IMR-90 (cell line): ENCODE measurements at regions not wholly inside any gene's neighbourhood (a gene's known extent, or its start where the extent isn't known, plus 50 kb on each side); places are given as distances from the start of the nearest gene placed in this dataset.

Source experiments
- ATAC-seq: fragments of 200-7000 bp; cut with Tn5 transposase; 2 replicates; pipeline ENCODE4 v1.9.1; 2020; ENCODE audit warnings: low read depth, mild to moderate bottlenecking, moderate library complexity
- BruUV-seq: library from RNA; stranded (reverse); fragments of 400-500 nt; replicated peaks from 2 replicates; lab custom pipeline; 2021; lab: Mats Ljungman, UMichigan
- CTCF ChIA-PET: fragments of 300-600 bp; formaldehyde crosslinking; extraction: SDS; loops from one replicate; lab custom pipeline; 2021; ENCODE audit warnings: antibody characterized with exemption; lab: Yijun Ruan, JAX
- POLR2A ChIA-PET: fragments of 300-600 bp; sonication (Branson Sonifier 250); formaldehyde crosslinking; loops from one replicate; lab custom pipeline; 2022; ENCODE audit warnings: antibody characterized with exemption; ENCODE audit not compliant: unreplicated experiment; lab: Charles Lee
- DNase-seq: peaks from one replicate; pipeline ENCODE4 v3.0.0; 2013
- H2AFZ ChIP-seq: replicated peaks from 2 replicates; pipeline ENCODE3; 2013; ENCODE audit warnings: low read length, mild to moderate bottlenecking; ENCODE audit not compliant: poor library complexity
- H2AK5ac ChIP-seq: 2 replicates; pipeline ENCODE4 v1.6.1; 2013; ENCODE audit warnings: low read depth, low read length, inconsistent platforms
- H2AK9ac ChIP-seq: replicated peaks from 2 replicates; pipeline ENCODE3; 2013; ENCODE audit warnings: mild to moderate bottlenecking, low read depth, low read length, moderate library complexity; ENCODE audit not compliant: poor library complexity
- H2BK120ac ChIP-seq: 2 replicates; pipeline ENCODE4 v1.6.1; 2013; ENCODE audit warnings: low read depth, low read length, inconsistent platforms
- H2BK15ac ChIP-seq: 3 replicates; pipeline ENCODE4 v1.6.1; 2013; ENCODE audit warnings: low read depth, low read length, inconsistent platforms
- H2BK20ac ChIP-seq: 2 replicates; pipeline ENCODE4 v1.6.1; 2013; ENCODE audit warnings: low read depth, mild to moderate bottlenecking, inconsistent platforms, low read length, moderate library complexity
- H2BK5ac ChIP-seq: 2 replicates; pipeline ENCODE4 v1.6.1; 2013; ENCODE audit warnings: mild to moderate bottlenecking, low read depth, low read length, inconsistent platforms; ENCODE audit not compliant: poor library complexity, severe bottlenecking
- H3K14ac ChIP-seq: replicated peaks from 2 replicates; pipeline ENCODE4 v1.6.1; 2013; ENCODE audit warnings: low read depth, low read length, inconsistent platforms
- H3K18ac ChIP-seq: 2 replicates; pipeline ENCODE4 v1.6.1; 2013; ENCODE audit warnings: low read depth, low read length, control low read depth
- H3K23ac ChIP-seq: 2 replicates; pipeline ENCODE4 v1.6.1; 2013; ENCODE audit warnings: low read depth, low read length, inconsistent platforms
- H3K27ac ChIP-seq: 2 replicates; pipeline ENCODE4 v1.5.1; 2013; ENCODE audit warnings: mild to moderate bottlenecking, control low read depth, low read length; ENCODE audit not compliant: insufficient read depth
- H3K27me3 ChIP-seq: 2 replicates; pipeline ENCODE4 v1.6.1; 2013; ENCODE audit warnings: low read length; ENCODE audit not compliant: control insufficient read depth, insufficient read depth
- H3K36me3 ChIP-seq: 2 replicates; pipeline ENCODE4 v1.6.1; 2013; ENCODE audit warnings: low read length, mixed read lengths; ENCODE audit not compliant: control insufficient read depth, insufficient read depth
- H3K4ac ChIP-seq: 2 replicates; pipeline ENCODE4 v1.6.1; 2013; ENCODE audit warnings: low read depth, low read length, inconsistent platforms
- H3K4me1 ChIP-seq: 2 replicates; pipeline ENCODE4 v1.6.1; 2013; ENCODE audit warnings: low read length, mixed read lengths; ENCODE audit not compliant: control insufficient read depth, insufficient read depth
- H3K4me2 ChIP-seq: 2 replicates; pipeline ENCODE4 v1.6.1; 2013; ENCODE audit warnings: low read depth, mild to moderate bottlenecking, control low read depth, low read length, moderate library complexity
- H3K4me3 ChIP-seq: 2 replicates; pipeline ENCODE4 v1.5.1; 2013; ENCODE audit warnings: low read depth, mild to moderate bottlenecking, control low read depth, low read length, moderate library complexity; ENCODE audit not compliant: insufficient read depth
- H3K56ac ChIP-seq: 2 replicates; pipeline ENCODE4 v1.6.1; 2013; ENCODE audit warnings: low read length, inconsistent platforms; ENCODE audit not compliant: insufficient read depth; ENCODE audit errors: extremely low read depth
- H3K79me1 ChIP-seq, 2 experiments: 2 replicates each; pipeline ENCODE4 v1.6.1; 2013; ENCODE audit warnings: low read length in 2 of 2, inconsistent platforms in 1 of 2, low read depth in 1 of 2
- H3K9ac ChIP-seq: 2 replicates; pipeline ENCODE4 v1.6.1; 2013; ENCODE audit warnings: low read depth, low read length, control low read depth
- H3K9me1 ChIP-seq: 2 replicates; pipeline ENCODE4 v1.6.1; 2013; ENCODE audit warnings: low read length, inconsistent platforms; ENCODE audit not compliant: insufficient read depth
- H3K9me3 ChIP-seq: 2 replicates; pipeline ENCODE4 v1.6.1; 2013; ENCODE audit warnings: low read length; ENCODE audit not compliant: control insufficient read depth, insufficient read depth
- H4K20me1 ChIP-seq: 2 replicates; pipeline ENCODE4 v1.6.1; 2013; ENCODE audit warnings: low read length, inconsistent platforms; ENCODE audit not compliant: insufficient read depth
- H4K5ac ChIP-seq: 2 replicates; pipeline ENCODE4 v1.6.1; 2013; ENCODE audit warnings: mild to moderate bottlenecking, low read depth, low read length, control low read depth
- H4K8ac ChIP-seq, 2 experiments: 2 replicates each; pipeline ENCODE4 v1.6.1; 2013; ENCODE audit warnings: low read depth in 2 of 2, low read length in 2 of 2, control low read depth in 1 of 2, inconsistent platforms in 1 of 2
- H4K91ac ChIP-seq: 2 replicates; pipeline ENCODE4 v1.6.1; 2013; ENCODE audit warnings: low read depth, low read length, inconsistent platforms; ENCODE audit not compliant: insufficient read depth
- CHD1 ChIP-seq: IDR thresholded peaks from 2 replicates; pipeline ENCODE4 v1.6.1; 2012; ENCODE audit warnings: low read depth, low read length, improper control_type of control experiment
- CTCF ChIP-seq: conservative IDR thresholded peaks from 2 replicates; pipeline ENCODE4 v1.5.1; 2012; ENCODE audit warnings: mild to moderate bottlenecking, low read depth, low read length, improper control_type of control experiment
- FOS ChIP-seq: fragments of 150-350 bp; IDR thresholded peaks from 2 replicates; pipeline ENCODE4 v1.6.1; 2016; ENCODE audit warnings: low read depth, low read length
- MAFK ChIP-seq: IDR thresholded peaks from 2 replicates; pipeline ENCODE4 v1.6.1; 2012; ENCODE audit warnings: low read depth, low read length, improper control_type of control experiment
- MAZ ChIP-seq: IDR thresholded peaks from 2 replicates; pipeline ENCODE4 v1.6.1; 2012; ENCODE audit warnings: low read depth, mild to moderate bottlenecking, low read length, improper control_type of control experiment, moderate library complexity, borderline replicate concordance
- RAD21 ChIP-seq: IDR thresholded peaks from 2 replicates; pipeline ENCODE4 v1.6.1; 2012; ENCODE audit warnings: low read length, improper control_type of control experiment
- RFX5 ChIP-seq: IDR thresholded peaks from 2 replicates; pipeline ENCODE4 v1.8.0; 2012; ENCODE audit warnings: low read depth, mild to moderate bottlenecking, low read length, moderate library complexity
- WGBS, 2 experiments: methylation state at CpG; one replicate each; pipeline versions ENCODE4 v1.1.5 to v1.1.7; 2013; ENCODE audit warnings: missing lambda C conversion rate in 2 of 2; ENCODE audit not compliant: insufficient read length in 1 of 2; ENCODE audit errors: extremely low coverage in 2 of 2; 5-methylcytosine and 5-hydroxymethylcytosine counted together
- dilution Hi-C: fragments of 300-500 bp; cut with HindIII; formaldehyde crosslinking; loops from one replicate; pipeline ENCODE4 v1.14.3; 2018; ENCODE audit warnings: low sequenced_read_pairs; ENCODE audit not compliant: unreplicated experiment
- in situ Hi-C: fragments of 300-500 bp; cut with MboI; formaldehyde crosslinking; loops from 3 replicates; pipeline ENCODE4 v1.14.3; 2019; ENCODE audit warnings: low sequenced_read_pairs, inconsistent platforms, mixed read lengths
- intact Hi-C: fragments of 100-400 bp; cut with micrococcal nuclease; formaldehyde crosslinking; loops from 2 replicates; pipeline ENCODE4 v1.10.0; 2022

GRCh38 chr3:65033576-65033975 lies 345.8 kb upstream of the ADAMTS9 start:
- TF ChIP-seq RFX5, result no peak
- TF ChIP-seq FOS, result no peak
- no peak for TF ChIP-seq MAFK
- TF ChIP-seq RAD21, result no peak
- TF ChIP-seq CTCF, result no peak
- no peak for TF ChIP-seq CHD1
- TF ChIP-seq MAZ, result no peak
- Histone ChIP-seq H2BK15ac (no peak overlapping the region), H2BK20ac (no peak overlapping the region), H2AFZ (no peak overlapping the region), H3K27me3 (no peaks in the 10 kb centered on the region), H3K79me1 (no peaks in the 10 kb centered on the region), H2BK120ac (no peak overlapping the region), H3K4me2 (no peak overlapping the region), H3K56ac (no peak overlapping the region), H3K4ac (no peak overlapping the region), H3K9ac (no peak overlapping the region), H3K36me3 (no peaks in the 10 kb centered on the region), H3K14ac (no peak overlapping the region), H4K91ac (no peak overlapping the region), H2BK5ac (no peak overlapping the region), H3K4me3 (no peak overlapping the region), H3K4me1 (peaks cover 2% of the 10 kb centered on the region; the same call in 1 of the 2 replicates), H4K8ac (no peak overlapping the region), H3K9me1 (peaks cover 3% of the 10 kb centered on the region; the same call in 1 of the 2 replicates), H3K23ac (no peak overlapping the region), H3K9me3 (no peaks in the 10 kb centered on the region), H4K5ac (no peak overlapping the region), H4K20me1 (no peaks in the 10 kb centered on the region), H2AK5ac (no peak overlapping the region), H3K27ac (no peak overlapping the region), H2AK9ac (no peak overlapping the region), H3K18ac (no peak overlapping the region)
- BruUV-seq, result no TSS peak
- POLR2A ChIA-PET, result no interaction called here
- no peak for DNase-seq
- WGBS, 2 experiments, result no CpG with 5 or more reads among the region's 2 CpGs
- in situ Hi-C loops (no loop called here), dilution Hi-C loops (no loop called here), intact Hi-C loops (no loop called here)
- CTCF ChIA-PET, result no interaction called here
- ATAC-seq, result no peak
